Heart left ventricle (tissue), 16 donors: ENCODE measurements at regions not wholly inside any gene's neighbourhood (a gene's known extent, or its start where the extent isn't known, plus 50 kb on each side); places are given as distances from the start of the nearest gene placed in this dataset.
"Not testable (repeated sequence)": the region's sequence is repeated elsewhere in the genome, so short reads cannot be mapped to it uniquely, and the experiment has no call there.

ENCODE experiments used
- ATAC-seq, 4 donors: fragments of 200-7000 bp; cut with Tn5 transposase; one replicate each; pipeline ENCODE4 v1.9.1; 2020 to 2022; ENCODE audit warnings: moderate library complexity in 4 of 4, mild to moderate bottlenecking in 3 of 4, moderate number of reproducible peaks in 1 of 4
- DNase-seq, 5 donors: peaks; one replicate each; pipeline ENCODE4 v3.0.0-alpha.2; 2020
- H3K27ac ChIP-seq, 12 donors: fragments of 200-600 bp; sonication (generic) in 4 of 12; one replicate each; pipeline versions ENCODE4 v1.5.0 to v1.8.0; 2016 to 2022; ENCODE audit warnings: mild to moderate bottlenecking in 2 of 12
- H3K27me3 ChIP-seq, 9 donors: fragments of 200-600 bp; sonication (generic) in 2 of 9; one replicate each; pipeline versions ENCODE4 v1.5.1 to v1.8.0; 2016 to 2022; ENCODE audit warnings: mild to moderate bottlenecking in 3 of 9
- H3K36me3 ChIP-seq, 9 donors: fragments of 200-600 bp; sonication (generic) in 2 of 9; one replicate each; pipeline versions ENCODE4 v1.5.0 to v1.8.0; 2018 to 2022; ENCODE audit warnings: mild to moderate bottlenecking in 2 of 9
- H3K4me1 ChIP-seq, 12 donors: fragments of 200-600 bp; sonication (generic) in 4 of 12; one replicate each; pipeline versions ENCODE4 v1.5.0 to v1.8.0; 2016 to 2022; ENCODE audit warnings: mild to moderate bottlenecking in 3 of 12
- H3K4me3 ChIP-seq, 12 donors: fragments of 200-600 bp; sonication (generic) in 4 of 12; one replicate each; pipeline versions ENCODE4 v1.5.0 to v1.8.0; 2017 to 2022; ENCODE audit warnings: mild to moderate bottlenecking in 9 of 12, moderate library complexity in 4 of 12
- H3K9me3 ChIP-seq, 12 donors: fragments of 200-600 bp; sonication (generic) in 4 of 12; one replicate each; pipeline versions ENCODE4 v1.5.0 to v1.8.0; 2016 to 2022; ENCODE audit warnings: mild to moderate bottlenecking in 1 of 12
- POLR2A ChIP-seq, 2 donors: fragments of 450-650 bp; IDR thresholded peaks; one replicate each; pipeline ENCODE4 v1.6.1; 2017; ENCODE audit warnings: antibody characterized with exemption in 2 of 2, mild to moderate bottlenecking in 2 of 2, moderate library complexity in 2 of 2
- WGBS, 4 donors: extraction: QIAGEN DNeasy Blood & Tissue Kit in 2 of 4; methylation state at CpG; one replicate each; pipeline versions ENCODE4 v1.1.5 to v1.1.7; 2013 to 2018; 5-methylcytosine and 5-hydroxymethylcytosine counted together
- intact Hi-C, 10 donors: fragments of 100-400 bp; cut with DNase I; formaldehyde crosslinking; loops; one replicate each; pipeline versions ENCODE4 v1.11.1 to v1.14.2; 2022
- TF ChIP-seq, protein P1 (sequence below), 12 donors: fragments of 200-600 bp; sonication (generic) in 4 of 12; IDR thresholded peaks; one replicate each; pipeline versions ENCODE4 v1.5.0 to v1.8.0; 2018 to 2022; ENCODE audit warnings: antibody characterized with exemption in 12 of 12, mild to moderate bottlenecking in 5 of 12
- donor health status: ischemic (EF 13 %, LVEDD 7.1; RV severe dilation, severe dysfunction).
- donor health status: healthy with polysubstance abuse.
- donor health status: DM: no; HTN: yes; CAD: no.
- donor health status: DM: no; HTN: no; CAD: no.
- donor health status: ischemic (EF 25% LVEDD 6.9; RV normal size, moderate dysfunction).
- donor health status: ischemic (EF 25% LVEDD 5.7; RV mildly dilated, moderate dysfunction).
- donor health status: healthy.
- donor health status: DM: yes; HTN: yes; CAD: no.
- donor health status: ischemic (EF 35%, LVEDD 5.7; RV mildly dilated, moderate dysfunction).
- donor health status: nonischemic (EF 11% LVEDD 7.7; RV severe dilation, severe dysfunction).
- donor health status: DM: yes; HTN: yes; CAD: no.
- donor health status: PGD.
- donor health status: ischemic (EF 29% LVEDD 5.4; RV normal size, mild dysfunction).
- donor health status: nonischemic (EF 23%, LVEDD 6.1; RV moderate dilation, normal function).

DNA sequence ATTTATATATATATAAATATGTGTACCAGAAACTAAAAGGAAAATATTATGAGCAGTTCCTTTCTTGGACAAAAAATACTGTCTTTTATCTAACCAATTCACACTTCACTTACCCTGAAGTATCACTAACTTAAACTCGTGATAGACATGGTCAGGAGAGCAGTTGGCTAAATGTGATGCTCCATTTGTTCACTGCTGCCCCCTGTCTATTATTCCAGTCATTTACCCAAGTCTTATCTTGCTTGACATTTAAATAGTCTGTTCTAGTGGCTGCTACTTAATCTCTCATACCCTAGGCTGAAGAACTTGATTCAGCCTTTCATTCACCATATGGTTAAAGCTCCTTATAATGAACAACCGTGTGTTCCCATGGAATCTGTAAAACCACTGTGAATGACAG lies 789.6 kb upstream of the EYS start:
- peaks cover 0 to 12% (median 0%) of the 10 kb centered on the region in 12 donors for H3K9me3 ChIP-seq
- no peak overlapping the region for H3K4me3 ChIP-seq
- 10 to 14% (median 12%) methylated on average over 2 of the region's 2 CpGs for WGBS, 4 donors
- intact Hi-C loops = no loop called here
- ATAC-seq (no peak), DNase-seq (no peak)
- TF ChIP-seq POLR2A (IDR thresholded peaks at IDR 0.05) = no peak
- TF ChIP-seq, protein P1, sequence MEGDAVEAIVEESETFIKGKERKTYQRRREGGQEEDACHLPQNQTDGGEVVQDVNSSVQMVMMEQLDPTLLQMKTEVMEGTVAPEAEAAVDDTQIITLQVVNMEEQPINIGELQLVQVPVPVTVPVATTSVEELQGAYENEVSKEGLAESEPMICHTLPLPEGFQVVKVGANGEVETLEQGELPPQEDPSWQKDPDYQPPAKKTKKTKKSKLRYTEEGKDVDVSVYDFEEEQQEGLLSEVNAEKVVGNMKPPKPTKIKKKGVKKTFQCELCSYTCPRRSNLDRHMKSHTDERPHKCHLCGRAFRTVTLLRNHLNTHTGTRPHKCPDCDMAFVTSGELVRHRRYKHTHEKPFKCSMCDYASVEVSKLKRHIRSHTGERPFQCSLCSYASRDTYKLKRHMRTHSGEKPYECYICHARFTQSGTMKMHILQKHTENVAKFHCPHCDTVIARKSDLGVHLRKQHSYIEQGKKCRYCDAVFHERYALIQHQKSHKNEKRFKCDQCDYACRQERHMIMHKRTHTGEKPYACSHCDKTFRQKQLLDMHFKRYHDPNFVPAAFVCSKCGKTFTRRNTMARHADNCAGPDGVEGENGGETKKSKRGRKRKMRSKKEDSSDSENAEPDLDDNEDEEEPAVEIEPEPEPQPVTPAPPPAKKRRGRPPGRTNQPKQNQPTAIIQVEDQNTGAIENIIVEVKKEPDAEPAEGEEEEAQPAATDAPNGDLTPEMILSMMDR (IDR thresholded peaks at IDR 0.05) = peak in 2 of 12 donors; percentile 9 to 16
- no peaks in the 10 kb centered on the region for H3K4me1 ChIP-seq
- no peaks in the 10 kb centered on the region for H3K36me3 ChIP-seq
- H3K27ac ChIP-seq = no peak overlapping the region
- H3K27me3 ChIP-seq = no peaks in the 10 kb centered on the region

DNA sequence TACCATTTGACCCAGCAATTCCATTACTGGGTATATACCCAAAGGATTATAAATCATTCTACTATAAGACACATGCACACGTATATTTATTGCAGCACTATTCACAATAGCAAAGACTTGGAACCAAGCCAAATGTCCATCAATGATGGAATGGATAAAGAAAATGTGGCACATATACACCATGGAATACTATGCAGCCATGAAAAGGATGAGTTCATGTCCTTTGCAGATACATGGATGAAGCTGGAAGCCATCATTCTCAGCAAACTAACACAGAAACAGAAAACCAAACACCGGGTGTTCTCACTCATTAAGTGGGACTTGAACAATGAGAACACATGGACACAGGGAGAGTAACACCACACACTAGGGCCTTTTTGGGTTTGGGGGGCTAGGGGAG lies 787.6 kb upstream of the EYS start:
- intact Hi-C loops, H3K36me3 ChIP-seq, H3K4me1 ChIP-seq, DNase-seq, H3K4me3 ChIP-seq, H3K27me3 ChIP-seq, H3K9me3 ChIP-seq, H3K27ac ChIP-seq, ATAC-seq: not testable (repeated sequence)
- 90 to 92% (median 91%) methylated on average over 2 of the region's 2 CpGs for WGBS, 4 donors

DNA sequence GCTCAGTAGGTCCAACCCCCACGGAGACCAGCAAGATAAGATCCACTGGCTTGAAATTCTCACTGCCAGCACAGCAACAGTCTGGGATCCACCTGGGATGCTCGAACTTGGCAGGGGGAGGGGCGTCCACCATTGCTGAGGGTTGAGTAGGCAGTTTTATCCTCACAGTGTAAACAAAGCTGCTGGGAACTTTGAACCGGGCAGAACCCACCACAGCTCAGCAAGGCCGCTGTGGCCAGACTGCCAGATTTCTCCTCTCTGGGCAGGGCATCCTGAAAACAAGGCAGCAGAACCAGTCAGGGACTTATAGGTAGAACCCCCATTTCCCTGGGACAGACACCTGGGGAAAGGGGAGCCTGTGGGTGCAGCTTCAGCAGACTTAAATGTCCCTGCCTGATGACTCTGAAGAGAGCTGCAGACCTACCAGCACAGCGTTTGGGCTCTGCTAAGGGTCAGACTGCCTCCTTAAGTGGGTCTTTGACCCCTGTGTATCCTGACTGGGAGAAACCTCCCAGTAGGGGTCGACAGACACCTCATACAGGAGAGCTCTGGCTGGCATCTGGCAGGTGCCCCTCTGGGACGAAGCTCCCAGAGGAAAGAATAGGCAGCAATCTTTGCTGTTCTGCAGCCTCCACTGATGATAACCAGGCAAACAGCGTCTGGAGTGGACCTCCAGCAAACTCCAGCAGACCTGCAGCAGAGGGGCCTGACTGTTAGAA lies 782.4 kb upstream of the EYS start:
- Histone ChIP-seq H3K36me3 (no peaks in the 10 kb centered on the region), H3K9me3 (peaks cover 0 to 2% (median 0%) of the 10 kb centered on the region in 12 donors), H3K4me1 (no peaks in the 10 kb centered on the region), H3K27ac (no peak overlapping the region), H3K4me3 (no peak overlapping the region), H3K27me3 (no peaks in the 10 kb centered on the region)
- DNase-seq = peak in 1 of 5 donors; percentile 49
- TF ChIP-seq, protein P1 (IDR thresholded peaks at IDR 0.05) = no peak
- TF ChIP-seq POLR2A (IDR thresholded peaks at IDR 0.05) = no peak
- intact Hi-C loops = no loop called here
- WGBS, 4 donors = 64 to 74% (median 66%) methylated on average over 7 to 9 of the region's 9 CpGs
- no peak for ATAC-seq

GRCh38 chr6:66481216-66481615 lies 774.2 kb upstream of the EYS start:
- 79 to 86% (median 83%) methylated on average over 7 to 8 of the region's 8 CpGs for WGBS, 4 donors
- Histone ChIP-seq H3K27ac (no peak overlapping the region), H3K27me3 (no peaks in the 10 kb centered on the region), H3K4me3 (no peak overlapping the region), H3K4me1 (no peaks in the 10 kb centered on the region), H3K36me3 (no peaks in the 10 kb centered on the region), H3K9me3 (peaks cover 0 to 6% (median 0%) of the 10 kb centered on the region in 12 donors)
- DNase-seq = peak in 1 of 5 donors; percentile 21
- no peak for ATAC-seq
- intact Hi-C loops = no loop called here
- TF ChIP-seq POLR2A (IDR thresholded peaks at IDR 0.05) = no peak
- TF ChIP-seq, protein P1 (IDR thresholded peaks at IDR 0.05) = no peak

- 74 to 82% (median 78%) methylated on average over 6 of the region's 6 CpGs for WGBS, 4 donors
- Histone ChIP-seq H3K4me3 (no peak overlapping the region), H3K27ac (no peak overlapping the region), H3K9me3 (peaks cover 0 to 6% (median 0%) of the 10 kb centered on the region in 12 donors), H3K27me3 (no peaks in the 10 kb centered on the region), H3K36me3 (no peaks in the 10 kb centered on the region), H3K4me1 (no peaks in the 10 kb centered on the region)
- TF ChIP-seq, protein P1 (IDR thresholded peaks at IDR 0.05) = no peak
- no peak for TF ChIP-seq POLR2A (IDR thresholded peaks at IDR 0.05)
- ATAC-seq = no peak
- intact Hi-C loops = no loop called here
- DNase-seq = no peak
Observed at GRCh38 chr6:66478705-66479104, 771.7 kb upstream of the EYS start.
